ENCODE measurements at regions not wholly inside any gene's neighbourhood (a gene's known extent, or its start where the extent isn't known, plus 50 kb on each side); places are given as distances from the start of the nearest gene placed in this dataset.

DNA sequence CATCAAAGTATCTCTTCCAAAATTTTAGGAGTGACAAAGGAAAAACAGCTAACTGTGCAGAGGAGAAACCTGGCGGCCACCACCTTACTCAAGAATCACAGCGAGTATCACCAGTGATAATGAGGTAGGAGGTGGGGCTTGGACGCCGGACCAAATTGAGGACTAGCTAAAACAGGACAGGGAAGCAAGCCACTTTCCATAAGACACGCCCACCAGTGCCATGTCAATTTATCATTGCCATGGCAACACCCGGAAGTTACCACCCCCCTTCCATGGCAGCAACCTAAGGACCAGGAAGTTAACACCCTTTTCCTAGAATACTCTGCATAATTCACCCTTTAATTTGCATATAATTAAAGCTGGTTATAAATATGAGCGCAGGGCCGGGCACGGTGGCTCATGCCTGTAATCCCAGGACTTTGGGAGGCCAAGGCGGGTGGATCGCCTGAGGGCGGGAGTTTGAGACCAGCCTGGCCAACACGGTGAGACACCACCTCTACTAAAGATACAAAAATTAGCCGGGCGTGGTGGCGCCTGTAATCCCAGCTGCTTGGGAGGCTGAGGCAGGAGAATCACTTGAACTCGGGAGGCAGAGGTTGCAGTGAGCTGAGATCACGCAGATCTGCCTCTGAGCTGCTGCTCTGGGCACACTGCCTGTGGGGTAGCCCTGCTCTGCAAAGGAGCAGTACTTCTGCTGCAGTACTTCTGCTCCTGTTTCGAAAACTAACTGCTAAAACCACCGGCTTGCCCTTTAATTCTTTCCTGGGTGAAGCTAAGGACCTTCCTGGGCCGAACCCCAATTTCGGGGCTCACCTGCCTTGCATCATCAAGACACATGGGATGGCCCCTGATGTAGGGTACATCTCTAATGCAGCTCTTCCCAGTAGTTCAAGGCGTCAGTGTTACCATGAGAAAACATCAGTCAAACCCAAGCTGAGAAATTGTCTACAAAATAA lies 116.7 kb downstream of the HMX1 start:
- no peak for DNase-seq

DNA sequence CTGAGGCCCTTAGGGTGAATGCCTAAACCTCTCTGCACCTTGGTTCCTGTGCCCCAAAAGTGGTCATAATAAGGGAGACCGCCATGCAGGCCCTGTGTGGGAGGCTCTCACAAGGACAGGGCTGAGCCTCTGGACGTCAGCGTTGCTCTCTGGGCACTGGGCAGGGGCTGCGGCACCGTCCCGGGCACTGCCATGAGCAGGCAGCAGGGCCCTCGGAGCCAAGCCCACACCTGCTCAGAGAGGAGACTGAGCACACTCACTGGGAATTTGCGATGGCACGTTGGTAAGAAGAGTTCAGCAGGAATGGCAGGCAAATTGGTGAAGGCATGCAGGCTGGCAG lies 123.4 kb downstream of the HMX1 start:
- no peak for DNase-seq

DNA sequence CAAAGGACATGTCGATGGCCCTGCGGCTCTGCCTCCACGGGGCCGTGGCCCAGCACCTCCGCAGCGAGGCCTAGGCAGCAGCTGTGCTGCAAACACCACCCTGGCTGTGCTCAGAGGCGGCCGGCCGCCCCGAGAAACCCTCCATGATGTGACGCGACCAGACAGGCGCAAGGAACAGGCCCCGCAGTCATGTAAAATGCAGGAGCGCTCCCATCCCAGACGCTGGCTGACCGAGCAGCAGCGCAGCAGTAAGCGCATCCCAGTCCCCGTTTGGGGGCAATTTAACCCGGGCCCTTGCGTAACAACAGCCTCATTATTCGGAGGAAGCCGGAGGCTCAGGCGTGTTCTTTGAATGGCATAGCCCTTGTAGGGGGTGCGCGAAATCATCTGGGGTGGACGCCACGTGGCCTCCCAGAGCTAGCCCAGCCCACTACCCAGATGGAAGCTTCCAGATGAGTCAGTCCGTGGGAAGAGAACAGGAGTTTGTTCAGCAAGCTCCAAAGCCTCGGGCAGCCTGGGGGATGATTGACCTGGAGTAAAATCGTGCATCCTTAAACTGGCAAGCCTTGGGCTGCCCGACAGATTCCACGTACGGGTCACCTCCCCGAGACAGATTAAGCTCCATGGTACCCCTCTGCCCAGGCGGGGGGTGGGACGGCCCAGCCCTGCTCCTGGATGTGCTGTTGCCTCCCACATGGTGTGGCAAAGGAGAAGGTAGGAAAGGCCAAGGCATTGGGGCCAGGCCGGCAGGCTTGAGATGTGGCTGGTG lies 124.0 kb downstream of the HMX1 start:
- DNase-seq, result no peak

DNA sequence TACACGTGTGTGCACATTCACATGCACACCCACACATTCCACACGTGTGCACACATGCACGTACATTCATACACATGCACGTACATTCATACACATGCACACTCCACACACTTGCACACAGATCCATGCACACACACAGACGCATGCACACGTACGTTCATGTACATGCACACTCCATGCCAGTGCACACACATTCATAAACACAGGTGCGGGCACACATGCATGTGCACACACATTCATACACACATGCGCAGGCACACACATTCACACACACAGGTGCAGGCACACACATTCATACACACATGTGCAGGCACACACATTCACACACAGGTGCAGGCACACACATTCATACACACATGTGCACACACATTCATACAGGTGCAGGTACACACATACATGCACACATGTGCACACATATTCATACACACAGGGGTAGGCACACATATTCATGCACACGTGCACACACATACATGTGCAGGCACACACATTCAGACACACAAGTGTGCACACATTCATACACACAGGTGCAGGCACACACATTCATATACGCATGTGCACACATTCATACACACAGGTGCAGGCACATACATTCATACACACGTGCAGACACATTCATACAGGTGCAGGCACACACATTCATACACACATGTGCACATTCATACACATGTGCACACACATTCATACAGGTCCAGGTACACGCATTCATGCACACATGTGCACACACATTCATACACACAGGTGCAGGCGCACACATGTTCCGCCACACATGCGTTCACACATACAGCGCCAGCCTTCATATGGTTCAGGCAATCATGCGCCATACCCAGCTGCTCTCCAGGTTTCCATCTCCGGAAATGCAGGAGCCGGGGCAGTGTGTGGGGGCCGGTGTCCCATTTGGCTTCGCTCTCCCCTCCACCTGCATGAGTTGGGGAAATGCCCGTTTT lies 124.8 kb downstream of the HMX1 start:
- DNase-seq, result no peak

DNA sequence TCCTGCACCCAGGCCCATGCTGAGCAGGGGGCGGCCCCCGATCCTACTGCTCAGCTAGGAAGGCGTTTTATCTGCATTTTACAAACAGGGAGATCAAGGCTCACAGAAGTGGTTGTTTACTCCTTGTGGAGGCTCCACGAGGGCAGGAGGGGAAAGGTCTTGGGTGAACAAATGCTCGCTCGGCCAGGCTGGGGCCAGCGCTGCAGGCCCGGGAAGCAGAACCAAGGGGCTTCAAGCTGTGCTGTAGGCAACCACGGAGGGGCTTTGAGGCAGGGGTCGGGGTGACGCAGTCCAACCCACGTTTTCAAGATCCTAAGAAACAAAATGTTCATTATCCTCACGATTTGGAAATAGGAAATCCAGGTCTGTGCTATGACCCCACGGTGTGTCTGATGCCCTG lies 125.8 kb downstream of the HMX1 start:
- no peak for DNase-seq

DNA sequence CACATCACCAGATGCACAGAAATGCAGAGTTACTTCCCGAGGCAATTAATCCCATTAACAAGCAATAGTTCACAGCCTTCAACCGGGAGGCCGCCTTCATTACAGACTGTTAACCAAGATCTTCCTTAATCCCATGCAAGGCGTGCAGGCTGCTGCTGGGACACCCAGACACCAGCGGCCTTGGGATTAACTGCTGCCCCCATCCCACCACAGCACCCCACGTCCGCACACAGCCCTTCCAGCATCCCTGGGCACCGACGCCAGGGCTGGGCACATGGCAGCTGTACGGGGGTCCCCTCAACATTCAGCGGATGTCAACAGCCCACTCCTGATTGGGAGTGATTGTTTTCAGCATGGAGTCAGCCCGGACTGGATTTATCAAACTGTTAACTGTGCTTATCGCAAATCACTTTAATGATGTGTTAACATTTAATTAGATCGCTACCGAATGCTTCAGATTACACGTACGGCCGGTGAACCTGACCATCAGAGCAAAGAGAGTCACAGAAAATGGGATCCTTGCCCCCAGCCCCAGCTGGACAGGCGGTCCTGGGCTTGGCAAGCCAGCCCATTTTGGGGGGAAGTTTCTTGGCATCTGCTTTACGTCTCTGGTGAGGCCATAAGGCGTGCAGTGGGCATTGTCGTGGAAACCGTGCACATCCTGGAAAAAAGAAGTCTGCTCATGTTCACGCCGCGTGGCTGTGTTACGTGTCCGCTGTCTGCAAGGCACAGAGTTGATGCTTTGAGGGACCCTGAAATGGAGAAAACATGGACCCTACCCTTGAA lies 126.4 kb downstream of the HMX1 start:
- DNase-seq, result no peak

DNA sequence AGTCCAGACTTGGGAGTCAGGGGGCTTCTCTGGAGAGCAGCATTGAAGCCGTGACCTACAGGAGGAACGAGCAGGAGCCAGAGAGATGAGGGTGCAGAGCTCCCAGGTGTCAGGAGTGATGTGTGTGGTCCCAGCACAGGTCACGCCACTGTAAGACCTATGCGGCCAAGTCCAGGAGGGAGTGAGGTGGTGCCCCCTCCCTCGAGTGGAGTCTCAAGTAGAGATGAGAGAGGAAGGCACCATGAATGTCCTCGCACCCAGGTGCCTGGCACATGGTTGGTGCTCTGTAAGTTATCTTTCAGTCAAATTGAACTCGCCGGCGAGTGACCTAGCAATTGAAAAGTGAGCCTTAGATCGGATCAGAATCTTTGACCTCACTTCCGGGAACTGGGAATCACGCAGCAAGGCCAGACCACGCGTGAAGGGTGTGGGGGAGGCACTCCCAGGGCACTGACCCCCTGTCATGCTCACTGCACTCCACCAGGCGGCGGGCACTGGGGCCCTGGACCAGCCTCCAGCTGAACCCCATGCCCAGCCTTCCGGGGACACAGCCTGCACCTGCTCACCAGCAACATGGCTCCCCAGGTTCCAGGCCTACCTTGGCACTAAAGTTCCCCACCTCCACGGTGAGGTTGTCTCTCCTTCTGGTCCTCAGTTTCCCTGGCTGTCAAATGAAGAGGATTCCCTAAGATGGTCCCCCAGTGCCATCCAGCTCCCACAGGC lies 127.4 kb downstream of the HMX1 start:
- DNase-seq, result no peak

DNA sequence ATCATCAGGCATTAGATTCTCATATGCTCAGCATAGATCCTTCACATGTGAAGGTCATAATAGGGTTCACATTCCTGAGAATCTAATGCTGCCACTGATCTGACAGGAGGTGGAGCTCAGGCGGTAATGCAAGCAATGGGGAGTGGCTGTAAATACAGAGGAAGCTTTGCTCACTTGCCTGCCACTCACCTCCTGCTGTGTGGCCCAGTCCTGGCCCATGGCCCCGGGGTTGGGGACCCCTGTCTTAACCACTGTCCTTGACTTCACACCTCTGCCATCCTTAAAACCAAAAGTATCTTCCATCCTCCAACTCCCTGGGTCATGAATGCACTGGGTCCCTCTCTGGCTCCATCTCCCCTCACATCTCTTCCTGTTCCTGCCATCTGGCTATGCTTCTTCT lies 129.1 kb downstream of the HMX1 start:
- DNase-seq, result no peak

DNA sequence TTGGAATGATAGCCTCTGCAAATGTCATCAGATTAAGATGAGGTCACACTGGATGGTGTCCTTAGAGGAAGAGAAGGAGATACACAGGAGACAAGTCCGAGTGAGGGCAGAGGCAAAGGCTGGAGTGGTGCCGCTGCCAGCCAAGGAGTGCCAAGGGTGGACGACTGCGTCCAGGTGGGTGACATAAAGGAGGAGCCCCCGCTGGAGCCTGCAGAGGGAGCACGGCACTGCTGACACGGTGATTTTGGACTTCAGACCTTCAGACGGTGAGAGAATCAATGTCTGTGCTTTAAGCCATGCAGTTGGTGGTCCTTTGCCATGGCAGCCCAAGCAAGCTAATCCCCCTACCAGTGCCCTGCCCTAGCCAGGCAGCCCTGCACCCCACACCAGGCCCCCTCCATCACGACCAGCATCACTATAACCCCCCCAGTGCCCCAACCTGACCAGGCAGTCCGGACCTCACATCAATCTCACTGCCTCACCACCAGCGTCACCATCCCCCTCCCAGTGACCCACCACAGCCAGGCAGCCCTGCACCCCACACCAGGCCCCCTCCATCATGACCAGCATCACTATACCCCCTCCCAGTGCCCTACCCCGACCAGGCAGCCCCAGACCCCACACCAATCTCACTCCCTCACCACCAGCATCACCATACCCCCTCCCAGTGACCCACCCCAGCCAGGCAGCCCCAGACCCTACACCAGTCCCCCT lies 130.0 kb downstream of the HMX1 start:
- no peak for DNase-seq

DNA sequence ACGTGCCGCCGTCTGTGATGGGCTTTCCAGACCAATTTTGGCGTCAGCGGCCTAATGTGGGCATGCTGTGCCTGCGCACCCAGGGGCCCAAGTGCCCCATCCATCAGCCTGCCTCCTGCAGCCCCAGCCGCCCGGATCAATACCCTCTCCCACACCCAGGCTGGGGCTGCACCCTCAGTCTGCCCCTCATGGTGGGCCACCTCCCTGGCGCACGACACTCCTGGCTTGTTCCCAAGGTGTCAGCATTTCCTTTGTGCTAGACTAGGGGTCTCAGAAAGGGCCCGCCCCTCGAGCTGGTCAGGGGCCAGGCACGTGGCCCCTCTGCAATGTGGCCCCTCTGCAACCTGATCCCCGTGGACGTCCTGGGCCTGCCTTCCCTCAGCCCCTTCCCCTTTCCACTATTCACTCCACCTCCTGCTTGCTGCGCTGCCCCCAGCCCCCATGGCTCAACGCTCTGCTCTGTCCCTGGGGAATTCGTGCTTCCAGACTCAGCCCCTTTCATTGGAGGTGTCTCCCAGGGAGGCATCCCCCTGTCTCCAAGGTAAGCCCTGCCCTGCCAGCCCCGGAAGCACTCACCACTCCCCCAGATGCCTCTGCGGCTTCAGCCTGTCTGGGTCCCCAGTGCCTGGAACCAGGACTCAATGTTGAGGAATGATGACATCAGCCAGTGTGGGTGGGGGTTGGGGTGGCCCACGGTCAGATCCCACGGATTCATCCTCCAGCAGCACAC lies 130.8 kb downstream of the HMX1 start:
- DNase-seq, result no peak

DNA sequence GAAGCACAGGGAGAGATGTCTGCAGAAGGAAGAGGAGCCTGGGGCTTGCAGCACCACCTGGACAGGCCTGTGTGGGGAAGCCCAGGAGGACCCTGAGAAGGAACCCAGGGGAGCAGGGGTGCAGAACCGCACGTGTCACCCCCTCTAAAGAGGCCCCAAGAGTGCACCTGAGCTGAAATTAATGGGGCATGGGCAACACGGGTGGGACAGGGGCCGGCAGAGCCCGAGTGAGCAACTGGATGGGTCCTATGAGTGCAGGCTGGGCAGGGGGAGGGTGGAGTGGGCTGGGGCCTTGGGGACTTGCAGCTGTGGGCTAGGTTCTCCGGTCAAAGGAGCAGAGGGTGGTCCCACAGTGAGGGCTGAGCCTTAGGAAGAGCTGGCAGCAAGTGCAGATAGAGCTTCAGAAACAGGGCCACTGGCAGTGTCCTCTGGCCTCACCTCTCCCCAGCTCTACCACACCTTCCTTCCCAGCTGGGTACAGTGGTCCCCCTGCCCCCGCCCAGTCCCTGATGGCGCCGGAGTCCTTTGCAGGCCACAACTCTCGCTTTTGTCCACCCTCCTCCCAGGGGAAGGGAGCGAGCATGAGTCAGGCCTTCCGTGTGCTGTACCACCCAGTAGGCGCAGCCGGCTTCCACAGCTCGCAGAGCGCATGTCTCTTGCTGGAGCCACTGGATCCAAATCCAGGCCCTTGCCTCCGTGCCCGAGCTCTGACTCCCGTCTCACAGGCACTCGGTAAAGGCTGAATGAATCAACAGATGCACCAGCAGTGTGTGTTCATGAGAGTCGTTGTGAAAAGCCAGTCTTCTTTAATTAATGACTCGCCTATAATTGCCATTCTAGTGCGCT lies 131.6 kb downstream of the HMX1 start:
- no peak for DNase-seq

DNA sequence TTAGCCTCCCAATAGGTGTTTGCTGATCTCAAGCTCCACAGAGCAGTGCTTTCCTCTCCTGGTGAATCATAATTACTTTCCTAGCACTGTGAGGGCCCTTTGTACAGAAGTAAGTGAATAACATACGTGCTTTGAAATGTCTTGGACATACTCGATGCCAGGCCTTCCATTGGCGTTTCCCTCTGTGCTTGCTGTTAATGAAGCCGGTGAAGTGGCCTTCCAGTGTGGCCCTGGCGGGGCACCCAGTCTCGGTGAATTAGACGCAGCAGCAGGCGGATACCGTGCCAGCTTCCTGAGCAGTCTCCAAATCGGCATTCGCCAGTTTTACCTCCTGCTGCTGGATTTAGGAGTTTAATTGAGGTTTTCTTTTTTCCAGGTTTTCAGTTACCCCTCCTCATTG lies 132.3 kb downstream of the HMX1 start:
- no peak for DNase-seq

DNA sequence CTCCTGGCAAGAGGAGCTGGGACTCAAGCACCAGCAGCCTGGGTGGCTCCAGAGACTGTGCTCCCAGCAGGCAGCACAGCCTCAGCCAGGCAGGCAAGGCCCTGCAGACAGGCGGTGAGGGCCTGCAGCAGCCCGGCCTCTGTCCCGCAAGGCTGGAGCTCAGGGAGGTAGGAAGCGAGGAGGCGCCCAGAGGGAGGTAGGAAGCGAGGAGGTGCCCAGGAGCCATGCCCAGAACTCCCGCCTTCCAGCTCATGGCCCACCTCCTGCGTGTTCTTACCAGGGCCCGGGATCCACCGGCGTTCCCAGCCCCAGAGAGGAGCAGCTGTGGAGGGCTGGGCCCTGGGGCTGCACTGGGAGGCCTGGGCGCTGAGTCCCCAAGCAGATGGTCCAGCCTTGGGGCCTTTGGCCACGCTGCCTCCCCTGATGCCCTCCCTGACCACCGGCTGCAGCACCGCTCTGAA lies 133.1 kb downstream of the HMX1 start:
- DNase-seq, result no peak

DNA sequence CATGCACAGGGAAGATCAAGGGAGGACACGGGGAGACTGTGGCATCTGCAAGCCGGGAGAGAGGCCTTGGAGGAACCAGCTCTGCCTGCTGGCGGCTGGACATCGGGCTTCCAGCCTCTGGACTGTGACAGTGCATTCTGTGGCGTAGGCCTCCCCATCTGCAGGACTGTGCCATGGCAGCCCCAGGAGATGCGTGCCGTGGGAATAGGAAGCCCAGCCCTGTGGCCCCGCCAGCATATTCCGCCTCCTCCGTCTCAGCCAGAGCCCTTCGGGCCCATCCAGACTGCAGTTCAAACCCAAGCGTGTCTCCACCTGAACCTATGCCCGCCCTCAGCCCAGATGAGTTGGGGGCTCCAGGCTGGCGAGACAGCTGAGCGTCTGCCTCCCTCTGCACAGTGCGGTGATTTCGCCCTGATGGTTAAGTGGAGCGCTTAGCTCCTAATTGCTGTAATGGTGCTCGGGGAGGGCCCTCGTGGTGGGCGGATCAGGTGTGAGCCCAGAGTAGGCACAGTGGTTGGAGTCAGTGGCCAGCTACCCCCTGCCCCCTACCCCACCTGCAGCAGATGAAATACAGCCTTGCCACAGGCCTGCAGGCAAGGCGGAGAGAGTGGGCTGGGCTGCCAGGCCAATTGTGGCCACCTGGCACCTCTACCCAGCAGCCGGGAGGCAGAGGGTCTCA lies 133.9 kb downstream of the HMX1 start:
- DNase-seq, result no peak

DNA sequence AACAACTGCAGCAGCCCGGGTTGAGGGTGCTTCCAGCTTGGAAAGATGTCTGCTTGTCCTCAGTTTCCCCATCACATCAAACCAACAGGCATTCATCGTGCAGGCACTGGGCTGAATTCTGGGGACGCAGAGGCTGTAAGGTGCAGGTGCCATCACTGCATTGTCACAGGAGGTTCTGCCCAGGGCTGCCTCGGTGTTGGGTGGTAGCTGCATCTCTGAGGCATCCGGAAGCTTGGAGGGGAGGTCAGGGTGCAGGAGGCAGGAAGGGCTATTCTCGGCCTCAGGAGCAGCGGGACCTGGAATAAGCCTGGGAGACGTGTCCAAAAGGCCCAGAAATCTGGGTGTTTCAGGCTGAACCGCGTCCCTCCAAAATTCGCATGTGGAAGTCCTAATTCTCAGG lies 134.6 kb downstream of the HMX1 start:
- DNase-seq, result no peak

DNA sequence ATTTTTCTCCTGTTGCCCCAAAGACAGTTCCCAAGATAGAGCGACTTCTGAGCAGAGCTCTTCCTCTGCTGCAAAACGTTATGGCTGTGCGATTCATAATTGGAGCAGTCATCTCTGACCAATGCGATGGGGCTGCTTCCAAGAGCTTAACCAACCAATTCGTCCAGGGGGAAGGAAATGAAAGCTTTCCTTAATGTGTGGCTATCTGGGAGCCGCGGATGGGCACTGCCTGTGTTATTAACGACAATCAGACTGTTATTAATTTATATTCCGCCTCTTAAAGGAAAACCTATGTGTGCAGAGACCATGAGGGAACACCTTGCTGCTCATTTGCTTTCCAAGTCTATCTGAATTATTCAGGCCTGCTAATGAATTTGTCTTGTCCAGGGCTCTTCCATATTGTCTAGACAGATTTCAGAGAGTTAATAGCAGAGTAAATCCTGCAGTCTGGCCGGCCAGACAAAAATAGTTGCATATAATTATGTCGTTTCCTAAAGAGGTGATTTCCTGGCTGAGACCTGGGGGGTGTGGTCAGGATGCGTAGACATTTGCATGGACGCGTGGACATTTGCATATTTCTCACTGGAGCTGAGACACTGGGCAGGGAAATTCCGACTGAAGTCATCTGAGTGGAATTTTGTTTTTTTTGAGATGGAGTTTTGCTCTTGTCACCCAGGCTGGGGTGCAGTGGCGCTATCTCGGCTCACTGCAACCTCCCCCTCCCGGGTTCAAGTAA lies 135.4 kb downstream of the HMX1 start:
- DNase-seq, result peak; percentile 65

DNA sequence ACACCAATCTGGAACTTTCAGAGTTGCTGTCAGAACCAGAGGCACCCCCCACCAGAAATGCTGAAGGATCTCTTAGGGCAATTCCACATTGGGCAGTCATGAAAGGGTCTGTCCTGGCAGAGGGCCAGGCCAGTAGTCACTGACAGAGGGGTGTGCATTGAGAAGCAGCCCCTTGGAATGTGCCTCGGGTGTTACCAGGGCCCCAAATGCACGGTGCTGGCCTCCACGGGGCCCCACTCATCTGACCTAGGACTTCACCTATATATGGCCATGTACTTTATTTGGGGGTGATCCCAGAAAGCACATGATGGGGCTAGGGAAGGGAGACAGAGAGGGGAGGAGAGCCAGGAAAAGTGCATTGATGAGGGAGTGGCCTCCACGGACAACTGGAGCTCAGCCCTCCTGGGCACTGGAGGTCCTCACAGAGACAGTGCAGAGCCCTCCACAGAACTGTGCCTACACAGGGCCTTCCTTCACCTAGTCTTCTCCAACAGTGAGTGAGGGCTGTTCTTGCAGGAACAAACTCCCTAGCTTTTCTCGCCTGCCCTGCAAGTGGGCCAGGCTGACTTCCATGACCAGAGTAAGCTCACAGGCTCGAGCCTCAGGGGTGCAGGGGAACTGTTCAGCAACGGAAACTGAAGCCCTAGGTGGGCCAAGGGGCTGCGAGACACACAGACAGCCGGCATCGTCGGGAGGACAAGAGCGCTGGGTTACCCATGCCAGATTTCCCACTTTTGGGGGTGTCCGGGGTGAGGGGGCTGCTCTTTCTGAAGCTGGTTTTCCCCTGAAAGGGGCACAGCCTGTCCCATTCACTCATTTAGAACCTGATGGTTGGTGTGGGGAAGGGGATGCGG lies 136.2 kb downstream of the HMX1 start:
- DNase-seq, result no peak
